ENCODE measurements at regions not wholly inside any gene's neighbourhood (a gene's known extent, or its start where the extent isn't known, plus 50 kb on each side); places are given as distances from the start of the nearest gene placed in this dataset.

- no peak for DNase-seq (ENCODE audit: low read depth in 2 of 2)
Observed at GRCh38 chr12:111222027-111222414, 146.9 kb downstream of the PHETA1 start.

- DNase-seq (ENCODE audit: low read depth in 2 of 2), result no peak
Observed at GRCh38 chr12:111221062-111222026, 147.6 kb downstream of the PHETA1 start.

DNA sequence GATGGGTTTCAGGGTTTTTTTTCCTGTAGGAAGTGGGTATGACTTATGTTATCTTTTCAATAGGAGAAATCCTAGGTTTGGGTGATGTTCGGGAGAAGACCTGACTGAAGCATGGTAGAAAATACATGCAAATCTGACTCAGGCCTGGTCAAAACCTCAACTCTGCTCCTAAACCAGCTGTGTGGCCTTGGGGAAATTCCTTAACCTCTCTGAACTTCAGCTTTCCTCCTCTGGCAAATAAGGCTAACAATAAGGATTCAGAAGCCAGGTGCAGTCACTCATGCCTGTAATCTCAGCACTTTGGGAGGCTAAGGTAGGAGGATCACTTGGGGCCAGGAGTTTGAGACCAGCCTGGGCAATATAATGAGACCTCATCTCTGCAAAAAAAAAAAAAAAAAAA, 148.5 kb downstream of the PHETA1 start:
- DNase-seq (ENCODE audit: low read depth in 2 of 2), result no peak

- DNase-seq (ENCODE audit: low read depth in 2 of 2), result no peak
Observed at GRCh38 chr12:111219440-111219839, 149.5 kb downstream of the PHETA1 start.

GRCh38 chr12:111218499-111218898, 150.4 kb downstream of the PHETA1 start:
- DNase-seq (ENCODE audit: low read depth in 2 of 2), result no peak

- no peak for DNase-seq (ENCODE audit: low read depth in 2 of 2)
Observed at GRCh38 chr12:111216387-111217159, 152.3 kb downstream of the PHETA1 start.

GRCh38 chr12:111215881-111216280, 153.0 kb downstream of the PHETA1 start:
- DNase-seq (ENCODE audit: low read depth in 2 of 2), result no peak

DNA sequence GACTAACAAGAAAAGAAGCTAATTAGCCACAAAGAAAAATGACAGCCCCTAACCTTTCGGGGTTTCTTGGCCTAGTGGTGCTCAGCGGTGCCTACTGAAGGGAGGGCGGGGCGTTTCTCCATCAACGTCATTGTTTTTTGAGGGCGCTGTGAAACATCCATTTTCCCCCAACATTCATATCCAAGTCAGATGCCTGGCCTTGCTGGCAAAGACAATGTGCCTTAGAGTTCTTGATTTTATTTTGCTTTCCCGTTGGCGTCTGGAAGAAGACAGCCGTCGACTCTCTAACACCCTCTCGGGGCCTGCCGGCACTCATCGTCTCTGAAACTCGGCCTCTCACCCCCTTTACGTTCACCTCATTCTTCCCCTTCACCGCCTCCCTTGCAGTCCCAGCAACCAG, 154.5 kb downstream of the PHETA1 start:
- no peak for DNase-seq (ENCODE audit: low read depth in 2 of 2)

GRCh38 chr12:111213561-111213960, 155.3 kb downstream of the PHETA1 start:
- DNase-seq (ENCODE audit: low read depth in 2 of 2), result no peak

DNA sequence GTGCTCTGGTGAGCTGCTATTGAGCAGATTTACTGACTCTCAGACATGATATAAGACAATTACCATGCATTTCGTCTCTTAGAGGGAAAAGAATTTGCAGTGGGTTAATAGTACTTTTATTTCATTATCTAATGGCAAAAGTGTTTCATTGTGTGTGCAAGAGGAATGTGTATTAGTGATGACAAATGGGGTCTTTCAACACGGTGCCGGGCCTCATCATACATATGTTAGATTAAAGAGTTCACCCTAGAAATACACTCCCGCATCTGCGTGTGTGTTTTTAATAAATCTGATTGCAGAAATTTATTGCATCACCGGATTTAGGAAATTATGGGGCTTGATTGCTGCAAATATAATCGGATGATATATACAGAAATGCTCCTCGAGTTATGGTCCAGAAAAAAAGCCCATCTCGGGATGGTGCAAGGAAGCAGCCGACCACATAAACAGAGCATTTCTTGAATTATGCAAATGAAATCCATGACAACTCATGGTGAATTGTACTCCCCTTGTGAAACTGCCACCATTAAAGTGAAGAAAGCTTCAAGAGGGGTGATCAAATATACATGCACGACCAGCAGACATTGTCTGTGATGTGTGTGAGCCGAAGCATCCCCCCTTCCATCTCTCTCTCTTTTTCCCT, 156.0 kb downstream of the PHETA1 start:
- DNase-seq (ENCODE audit: low read depth in 2 of 2), result no peak

DNA sequence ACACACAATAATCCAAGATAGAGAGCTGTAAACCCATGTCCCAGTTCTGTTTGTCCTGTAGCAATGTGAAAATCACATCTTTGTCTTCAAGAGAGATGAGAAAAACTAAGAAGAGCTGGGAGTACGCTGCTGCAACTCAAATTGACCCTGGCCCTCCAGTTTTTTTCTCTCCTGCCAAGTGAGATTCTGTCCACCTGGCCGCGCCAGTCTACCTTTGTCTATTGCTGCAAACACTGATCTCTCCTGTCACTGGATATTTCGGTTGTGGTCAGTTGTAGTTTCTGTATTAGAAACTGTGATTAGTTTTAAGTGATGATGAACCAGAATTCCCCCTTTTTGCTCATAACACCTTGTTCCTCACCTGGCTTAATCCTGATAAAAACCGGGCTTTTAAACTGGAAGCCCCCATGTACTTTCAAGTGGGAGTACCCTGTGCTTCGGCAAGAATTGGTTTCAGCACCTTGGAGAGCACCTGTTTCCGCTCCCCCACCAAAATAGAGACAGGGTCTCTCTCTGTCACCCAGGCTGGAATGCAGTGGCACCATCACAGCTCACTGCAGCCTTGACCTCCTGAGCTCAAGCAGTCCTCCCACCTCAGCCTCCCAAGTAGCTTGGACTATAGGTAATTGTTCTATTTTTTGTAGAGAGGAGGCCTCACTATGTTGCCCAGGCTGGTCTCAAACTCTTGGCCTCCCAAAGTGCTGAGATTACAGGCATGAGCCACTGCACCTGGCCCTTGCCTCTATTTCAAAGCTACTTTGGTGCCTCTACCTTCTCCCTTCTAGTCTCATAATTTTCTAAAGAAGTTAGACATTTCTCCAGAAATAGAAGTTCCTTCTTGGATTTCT, 156.8 kb downstream of the PHETA1 start:
- DNase-seq (ENCODE audit: low read depth in 2 of 2), result no peak

GRCh38 chr12:111209811-111210210, 159.1 kb downstream of the PHETA1 start:
- no peak for DNase-seq (ENCODE audit: low read depth in 2 of 2)

GRCh38 chr12:111207761-111208160, 161.1 kb downstream of the PHETA1 start:
- no peak for DNase-seq (ENCODE audit: low read depth in 2 of 2)

DNA sequence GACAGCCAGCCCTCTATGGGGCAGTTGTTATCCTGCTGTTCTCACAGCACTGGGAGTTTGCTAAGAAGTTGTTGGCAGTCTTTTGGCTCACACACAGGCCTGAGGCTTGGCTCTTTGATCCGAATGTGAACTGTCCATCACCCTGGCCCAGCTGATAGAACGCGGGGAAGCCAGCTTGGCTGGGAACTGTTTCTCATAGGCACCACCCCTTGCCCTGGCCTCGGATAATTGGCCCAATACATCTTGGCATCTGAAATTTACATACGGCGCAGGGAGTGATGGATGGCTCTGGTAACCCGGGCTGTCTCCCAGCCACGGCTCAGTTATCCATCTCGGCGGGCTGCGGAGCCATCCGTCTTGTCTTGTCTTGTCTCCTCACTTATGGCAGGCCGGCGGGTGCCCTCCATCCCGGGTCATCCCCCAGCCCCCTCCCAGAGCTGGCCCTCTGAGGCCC, 164.1 kb downstream of the PHETA1 start:
- no peak for DNase-seq (ENCODE audit: low read depth in 2 of 2)

DNA sequence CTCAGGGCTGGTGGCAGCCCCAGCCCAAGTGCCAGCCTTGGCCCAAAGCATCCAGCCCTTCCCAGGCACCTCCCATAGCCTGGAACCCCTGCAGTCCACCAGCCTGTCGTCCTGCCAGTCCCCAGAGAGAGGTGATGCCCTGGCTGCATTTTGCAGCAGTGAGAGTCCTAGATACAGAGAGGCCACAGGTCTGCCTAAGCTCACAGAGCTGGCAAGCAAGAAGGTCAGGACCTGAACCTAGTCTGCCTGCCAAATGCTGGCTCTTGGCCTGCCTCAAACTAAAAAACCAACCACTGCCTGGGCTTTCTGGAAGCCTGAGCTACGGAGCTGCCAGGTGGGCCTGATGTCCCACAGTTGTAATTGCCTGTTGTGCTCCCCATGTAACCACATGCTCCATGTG, 164.9 kb downstream of the PHETA1 start:
- no peak for DNase-seq (ENCODE audit: low read depth in 2 of 2)

DNA sequence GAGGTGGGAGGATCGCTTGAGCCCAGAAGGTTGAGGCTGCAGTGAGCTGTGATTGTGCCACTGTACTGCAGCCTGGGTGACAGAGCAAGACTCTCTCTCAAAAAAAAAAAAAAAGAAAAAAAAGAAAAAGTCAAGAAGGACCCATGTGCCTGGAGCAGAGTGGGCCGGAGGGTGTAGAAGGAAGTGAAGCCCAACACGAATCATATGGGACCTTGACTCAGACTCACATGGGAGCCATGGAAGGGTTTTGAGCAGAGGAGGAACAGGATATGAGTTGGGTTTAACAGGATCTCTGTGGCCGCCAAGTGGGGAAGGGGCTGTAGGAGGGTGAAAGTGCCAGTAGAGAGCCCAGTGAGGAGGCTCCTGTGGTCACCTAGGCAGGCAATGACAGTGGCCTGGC, 165.4 kb downstream of the PHETA1 start:
- DNase-seq (ENCODE audit: low read depth in 2 of 2), result no peak

GRCh38 chr12:111202237-111202915, 166.5 kb downstream of the PHETA1 start:
- DNase-seq (ENCODE audit: low read depth in 2 of 2), result no peak

- no peak for DNase-seq (ENCODE audit: low read depth in 2 of 2)
Observed at GRCh38 chr12:111201495-111202236, 167.2 kb downstream of the PHETA1 start.

- no peak for DNase-seq (ENCODE audit: low read depth in 2 of 2)
Observed at GRCh38 chr12:111201036-111201435, 167.9 kb downstream of the PHETA1 start.

- DNase-seq (ENCODE audit: low read depth in 2 of 2), result no peak
Observed at GRCh38 chr12:111197376-111197944, 171.4 kb downstream of the PHETA1 start.
